GM23338 (cell line): ENCODE measurements at regions not wholly inside any gene's neighbourhood (a gene's known extent, or its start where the extent isn't known, plus 50 kb on each side); places are given as distances from the start of the nearest gene placed in this dataset.

Experiments
- ATAC-seq: fragments of 200-7000 bp; cut with Tn5 transposase; 3 replicates; pipeline ENCODE4 v1.9.1; 2020
- DNase-seq: peaks from one replicate; pipeline ENCODE4 v3.0.0-alpha.2; 2015; ENCODE audit warnings: low spot score
- H2AFZ ChIP-seq: fragments of 200-600 bp; sonication (generic); 2 replicates; pipeline ENCODE4 v1.8.0; 2016; ENCODE audit warnings: antibody characterized with exemption, mild to moderate bottlenecking, moderate library complexity
- H3F3A ChIP-seq: fragments of 200-600 bp; sonication (generic); replicated peaks from 2 replicates; pipeline ENCODE4 v1.8.0; 2017; ENCODE audit warnings: antibody characterized with exemption, mixed run types, low read depth
- H3K27ac ChIP-seq: fragments of 200-600 bp; sonication (generic); 2 replicates; pipeline ENCODE4 v1.6.1; 2016; ENCODE audit warnings: low read depth
- H3K27me3 ChIP-seq: fragments of 200-600 bp; sonication (generic); 2 replicates; pipeline ENCODE4 v1.8.0; 2016; ENCODE audit warnings: mild to moderate bottlenecking, mixed run types, moderate library complexity; ENCODE audit not compliant: insufficient read depth
- H3K36me3 ChIP-seq: fragments of 200-600 bp; sonication (generic); 2 replicates; pipeline ENCODE4 v1.8.0; 2016; ENCODE audit warnings: mild to moderate bottlenecking; ENCODE audit not compliant: insufficient read depth
- H3K4me1 ChIP-seq: fragments of 200-600 bp; sonication (generic); 2 replicates; pipeline ENCODE4 v1.8.0; 2016; ENCODE audit warnings: mild to moderate bottlenecking, moderate library complexity; ENCODE audit not compliant: insufficient read depth
- H3K4me2 ChIP-seq: fragments of 200-600 bp; sonication (generic); 2 replicates; pipeline ENCODE4 v1.7.1; 2017; ENCODE audit warnings: mixed run types
- H3K4me3 ChIP-seq: fragments of 200-600 bp; sonication (generic); 2 replicates; pipeline ENCODE4 v1.6.1; 2016; ENCODE audit warnings: mixed run types
- H3K79me2 ChIP-seq: fragments of 200-600 bp; sonication (generic); replicated peaks from 2 replicates; pipeline ENCODE4 v1.8.0; 2017; ENCODE audit warnings: mild to moderate bottlenecking; ENCODE audit not compliant: insufficient read depth
- H3K9me2 ChIP-seq: fragments of 200-600 bp; sonication (generic); 2 replicates; pipeline ENCODE4 v1.8.0; 2017; ENCODE audit not compliant: insufficient read depth
- H4K20me1 ChIP-seq: fragments of 200-600 bp; sonication (generic); replicated peaks from 2 replicates; pipeline ENCODE4 v1.8.0; 2017; ENCODE audit warnings: mild to moderate bottlenecking; ENCODE audit not compliant: insufficient read depth
- H3K27ac Mint-ChIP-seq: 2 replicates; pipeline ENCODE4 v1.8.0; 2020; ENCODE audit warnings: inconsistent platforms, mild to moderate bottlenecking, moderate library complexity, mixed read lengths
- H3K27me3 Mint-ChIP-seq: 3 replicates; pipeline ENCODE4 v1.8.0; 2022; ENCODE audit warnings: low read depth, mild to moderate bottlenecking, moderate library complexity, mixed read lengths, inconsistent platforms; ENCODE audit not compliant: insufficient read depth, poor library complexity
- H3K36me3 Mint-ChIP-seq: 3 replicates; pipeline ENCODE4 v1.8.0; 2021; ENCODE audit warnings: low read depth, mild to moderate bottlenecking, inconsistent platforms, moderate library complexity, mixed read lengths
- H3K4me1 Mint-ChIP-seq: 3 replicates; pipeline ENCODE4 v1.8.0; 2020; ENCODE audit warnings: mild to moderate bottlenecking, inconsistent platforms, mixed read lengths
- H3K4me3 Mint-ChIP-seq: 3 replicates; pipeline ENCODE4 v1.8.0; 2021; ENCODE audit warnings: moderate library complexity, mild to moderate bottlenecking, inconsistent platforms, mixed read lengths
- H3K9me3 Mint-ChIP-seq: 3 replicates; pipeline ENCODE4 v1.8.0; 2020; ENCODE audit warnings: moderate library complexity, mild to moderate bottlenecking, inconsistent platforms, mixed read lengths
- CREB1 ChIP-seq: fragments of 250-450 bp; sonication (Bioruptor Pico); IDR thresholded peaks from 2 replicates; pipeline ENCODE4 v1.5.0; 2020; ENCODE audit warnings: low read depth, mild to moderate bottlenecking, moderate library complexity
- CTCF ChIP-seq, 2 experiments: fragments of 200-600 bp in 1 of 2; sonication (generic) in 1 of 2; conservative IDR thresholded peaks; 2 replicates each; pipeline versions ENCODE4 v1.5.1 to v1.6.1; 2016 to 2017; ENCODE audit warnings: antibody characterized with exemption in 2 of 2, low read depth in 2 of 2, mild to moderate bottlenecking in 2 of 2, moderate library complexity in 1 of 2
- ETS1 ChIP-seq: IDR thresholded peaks from 2 replicates; pipeline ENCODE4 v1.6.1; 2016; ENCODE audit warnings: antibody characterized with exemption
- EZH2 ChIP-seq: fragments of 200-600 bp; sonication (generic); IDR thresholded peaks from one replicate; pipeline ENCODE4 v1.8.0; 2017; ENCODE audit warnings: antibody characterized with exemption, mild to moderate bottlenecking, low read depth; ENCODE audit not compliant: unreplicated experiment
- NANOG ChIP-seq: IDR thresholded peaks from 2 replicates; pipeline ENCODE4 v1.6.1; 2016; ENCODE audit warnings: antibody characterized with exemption, borderline replicate concordance
- STAT1 ChIP-seq: IDR thresholded peaks from one replicate; pipeline ENCODE4 v1.6.1; 2016; ENCODE audit warnings: antibody characterized with exemption; ENCODE audit not compliant: unreplicated experiment
- ZNF114 ChIP-seq: fragments of 250-450 bp; sonication (Bioruptor Pico); IDR thresholded peaks from 2 replicates; pipeline ENCODE4 v1.5.0; 2020; ENCODE audit warnings: mild to moderate bottlenecking, moderate library complexity
- ZNF331 ChIP-seq: fragments of 250-450 bp; sonication (Bioruptor Pico); IDR thresholded peaks from 2 replicates; pipeline ENCODE4 v1.5.0; 2020; ENCODE audit warnings: low read depth, mild to moderate bottlenecking, moderate library complexity
- TF ChIP-seq, protein P1 (sequence below): IDR thresholded peaks from one replicate; pipeline ENCODE4 v1.6.1; 2018; ENCODE audit warnings: antibody characterized with exemption; ENCODE audit not compliant: unreplicated experiment

- no peak overlapping the region for H3K4me3 ChIP-seq
- H3K27ac Mint-ChIP-seq: no peak overlapping the region
- no peaks in the 10 kb centered on the region for H4K20me1 ChIP-seq
These were observed 82.3 kb upstream of the TWIST2 start for GRCh38 chr2:238765590-238765989.

More at GRCh38 chr2:238765590-238765989, 82.3 kb upstream of the TWIST2 start:
- Histone ChIP-seq H3F3A (no peaks in the 10 kb centered on the region), H3K27me3 (no peaks in the 10 kb centered on the region), H3K9me2 (no peaks in the 10 kb centered on the region), H3K27ac (no peak overlapping the region), H3K4me1 (no peaks in the 10 kb centered on the region), H2AFZ (no peak overlapping the region), H3K4me2 (no peak overlapping the region), H3K79me2 (no peaks in the 10 kb centered on the region), H3K36me3 (no peaks in the 10 kb centered on the region)
- ATAC-seq: no peak
- Mint-ChIP-seq H3K9me3 (no peaks in the 10 kb centered on the region), H3K4me1 (peaks cover 3% of the 10 kb centered on the region; the same call in 1 of the 3 replicates), H3K27me3 (peaks cover 5% of the 10 kb centered on the region), H3K4me3 (no peak overlapping the region), H3K36me3 (no peaks in the 10 kb centered on the region)
- TF ChIP-seq ZNF331 (no peak), STAT1 (no peak), ETS1 (no peak), NANOG (no peak), EZH2 (no peak), ZNF114 (CRISPR knock-in tag) (no peak), CTCF (conservative IDR thresholded peaks at IDR 0.05; ENCODE audit: low read depth in 2 of 2) (no peak), CREB1 (CRISPR knock-in tag) (no peak)
- TF ChIP-seq, protein P1, sequence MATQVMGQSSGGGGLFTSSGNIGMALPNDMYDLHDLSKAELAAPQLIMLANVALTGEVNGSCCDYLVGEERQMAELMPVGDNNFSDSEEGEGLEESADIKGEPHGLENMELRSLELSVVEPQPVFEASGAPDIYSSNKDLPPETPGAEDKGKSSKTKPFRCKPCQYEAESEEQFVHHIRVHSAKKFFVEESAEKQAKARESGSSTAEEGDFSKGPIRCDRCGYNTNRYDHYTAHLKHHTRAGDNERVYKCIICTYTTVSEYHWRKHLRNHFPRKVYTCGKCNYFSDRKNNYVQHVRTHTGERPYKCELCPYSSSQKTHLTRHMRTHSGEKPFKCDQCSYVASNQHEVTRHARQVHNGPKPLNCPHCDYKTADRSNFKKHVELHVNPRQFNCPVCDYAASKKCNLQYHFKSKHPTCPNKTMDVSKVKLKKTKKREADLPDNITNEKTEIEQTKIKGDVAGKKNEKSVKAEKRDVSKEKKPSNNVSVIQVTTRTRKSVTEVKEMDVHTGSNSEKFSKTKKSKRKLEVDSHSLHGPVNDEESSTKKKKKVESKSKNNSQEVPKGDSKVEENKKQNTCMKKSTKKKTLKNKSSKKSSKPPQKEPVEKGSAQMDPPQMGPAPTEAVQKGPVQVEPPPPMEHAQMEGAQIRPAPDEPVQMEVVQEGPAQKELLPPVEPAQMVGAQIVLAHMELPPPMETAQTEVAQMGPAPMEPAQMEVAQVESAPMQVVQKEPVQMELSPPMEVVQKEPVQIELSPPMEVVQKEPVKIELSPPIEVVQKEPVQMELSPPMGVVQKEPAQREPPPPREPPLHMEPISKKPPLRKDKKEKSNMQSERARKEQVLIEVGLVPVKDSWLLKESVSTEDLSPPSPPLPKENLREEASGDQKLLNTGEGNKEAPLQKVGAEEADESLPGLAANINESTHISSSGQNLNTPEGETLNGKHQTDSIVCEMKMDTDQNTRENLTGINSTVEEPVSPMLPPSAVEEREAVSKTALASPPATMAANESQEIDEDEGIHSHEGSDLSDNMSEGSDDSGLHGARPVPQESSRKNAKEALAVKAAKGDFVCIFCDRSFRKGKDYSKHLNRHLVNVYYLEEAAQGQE: no peak
- no peak for DNase-seq
